ENCODE measurements at regions not wholly inside any gene's neighbourhood (a gene's known extent, or its start where the extent isn't known, plus 50 kb on each side); places are given as distances from the start of the nearest gene placed in this dataset.
A peak's percentile ranks its signal among the peaks of the same experiment; 100 is the strongest.

DNA sequence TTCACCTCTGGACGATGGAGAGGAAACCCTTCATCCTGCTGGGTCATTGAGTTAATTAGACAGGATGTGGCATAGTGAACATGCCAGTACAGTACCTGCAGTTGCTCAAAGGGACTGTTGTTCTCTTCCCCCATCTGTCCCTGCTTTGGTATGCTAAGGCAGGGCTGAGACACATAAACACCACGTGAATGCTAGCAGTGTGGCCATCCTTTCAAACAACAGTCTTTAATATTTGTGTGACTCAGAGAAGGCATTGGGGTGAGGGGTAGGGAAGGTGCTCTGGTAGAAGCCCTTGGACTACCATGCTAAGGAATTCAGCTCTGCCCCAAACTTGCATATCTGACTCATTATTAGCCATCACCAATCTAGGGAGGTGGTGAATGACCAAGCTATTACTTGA lies 180.2 kb upstream of the ZNF618 start:
- Mint-ChIP-seq H3K9me3 (peaks cover 29% of the 10 kb centered on the region), H3K36me3 (ENCODE audit: low read depth) (peaks cover 2% of the 10 kb centered on the region), H3K4me1 (peaks cover 17% of the 10 kb centered on the region), H3K27me3 (ENCODE audit: insufficient read depth) (peaks cover 22% of the 10 kb centered on the region), H3K4me3 (no peak overlapping the region), H3K27ac (no peak overlapping the region)
- no peak overlapping the region for H3K27ac ChIP-seq (ENCODE audit: low read depth, low read length)
- H3K9me3 ChIP-seq (ENCODE audit: control insufficient read depth, low read length), result peaks cover 27% of the 10 kb centered on the region
- no peaks in the 10 kb centered on the region for H3K4me1 ChIP-seq (ENCODE audit: control insufficient read depth, insufficient read depth, low read length)
- DNase-seq, result no peak
- H3K27me3 ChIP-seq (ENCODE audit: control insufficient read depth, insufficient read depth, low read length, poor library complexity, severe bottlenecking), result peaks cover 7% of the 10 kb centered on the region
- TF ChIP-seq, protein P1, sequence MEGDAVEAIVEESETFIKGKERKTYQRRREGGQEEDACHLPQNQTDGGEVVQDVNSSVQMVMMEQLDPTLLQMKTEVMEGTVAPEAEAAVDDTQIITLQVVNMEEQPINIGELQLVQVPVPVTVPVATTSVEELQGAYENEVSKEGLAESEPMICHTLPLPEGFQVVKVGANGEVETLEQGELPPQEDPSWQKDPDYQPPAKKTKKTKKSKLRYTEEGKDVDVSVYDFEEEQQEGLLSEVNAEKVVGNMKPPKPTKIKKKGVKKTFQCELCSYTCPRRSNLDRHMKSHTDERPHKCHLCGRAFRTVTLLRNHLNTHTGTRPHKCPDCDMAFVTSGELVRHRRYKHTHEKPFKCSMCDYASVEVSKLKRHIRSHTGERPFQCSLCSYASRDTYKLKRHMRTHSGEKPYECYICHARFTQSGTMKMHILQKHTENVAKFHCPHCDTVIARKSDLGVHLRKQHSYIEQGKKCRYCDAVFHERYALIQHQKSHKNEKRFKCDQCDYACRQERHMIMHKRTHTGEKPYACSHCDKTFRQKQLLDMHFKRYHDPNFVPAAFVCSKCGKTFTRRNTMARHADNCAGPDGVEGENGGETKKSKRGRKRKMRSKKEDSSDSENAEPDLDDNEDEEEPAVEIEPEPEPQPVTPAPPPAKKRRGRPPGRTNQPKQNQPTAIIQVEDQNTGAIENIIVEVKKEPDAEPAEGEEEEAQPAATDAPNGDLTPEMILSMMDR (conservative IDR thresholded peaks at IDR 0.05), result no peak
- WGBS, 2 experiments (ENCODE audit: insufficient coverage in 1 of 2, insufficient read length in 1 of 2), result 75 to 100% methylated on average over 1 to 2 of the region's 2 CpGs
- H3K4me3 ChIP-seq (ENCODE audit: low read length), result no peak overlapping the region
- no peak overlapping the region for H3K9ac ChIP-seq (ENCODE audit: extremely low read depth, low read length, poor library complexity, severe bottlenecking)
- no peaks in the 10 kb centered on the region for H3K36me3 ChIP-seq (ENCODE audit: control insufficient read depth, insufficient read depth, low read length)

DNA sequence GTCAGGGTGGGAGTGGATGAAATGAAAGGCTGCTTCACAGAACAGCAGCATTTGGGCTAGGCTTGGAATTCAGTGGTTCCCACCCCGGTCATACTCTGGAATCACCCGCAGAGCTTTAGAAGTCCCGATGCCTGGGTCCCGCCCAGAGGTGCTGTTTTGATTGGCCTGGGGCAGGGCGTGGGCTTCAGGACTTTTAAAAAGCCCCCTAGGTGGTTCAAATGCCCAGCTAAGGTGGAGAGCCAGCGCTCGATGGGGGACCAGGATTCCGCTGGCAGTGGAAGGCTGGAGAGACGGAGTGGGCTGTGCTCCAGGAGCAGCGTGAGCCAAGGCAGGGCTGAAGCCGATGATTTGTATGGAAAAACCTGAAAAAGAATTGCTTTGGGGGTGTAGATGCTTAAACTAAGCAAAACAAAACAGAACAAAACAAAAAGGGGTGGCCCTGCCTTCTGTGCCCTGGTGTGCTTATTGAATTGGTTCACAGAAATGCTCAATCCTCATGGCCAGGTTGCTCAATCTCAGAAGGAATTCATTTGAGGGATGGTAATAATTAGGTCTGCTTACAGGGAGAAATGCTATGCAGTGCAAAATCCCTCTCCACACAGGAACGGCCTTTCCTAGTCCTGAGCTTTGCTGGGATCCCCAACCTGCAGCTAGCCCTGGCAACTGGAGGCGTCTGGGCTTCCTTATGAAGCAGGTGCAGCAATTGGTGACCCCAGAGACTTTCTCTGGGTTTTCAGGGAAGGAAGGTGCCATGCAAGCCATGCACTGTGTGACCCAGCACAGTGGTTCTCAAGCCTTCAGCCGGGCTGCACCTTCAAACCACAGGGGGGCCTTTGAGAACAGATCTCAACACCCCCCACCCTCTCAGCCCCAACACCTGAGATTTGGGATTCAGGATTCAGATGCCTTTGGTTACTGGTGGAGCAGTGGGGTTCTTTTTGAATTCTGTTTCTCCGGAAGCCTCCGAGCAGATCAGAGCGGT lies 174.0 kb upstream of the ZNF618 start:
- 62 to 77% methylated on average over 13 to 17 of the region's 17 CpGs for WGBS, 2 experiments (ENCODE audit: insufficient coverage in 1 of 2, insufficient read length in 1 of 2)
- Histone ChIP-seq H3K9me3 (ENCODE audit: control insufficient read depth, low read length) (peaks cover 2% of the 10 kb centered on the region), H3K4me3 (ENCODE audit: low read length) (no peak overlapping the region), H3K4me1 (ENCODE audit: control insufficient read depth, insufficient read depth, low read length) (peaks cover 12% of the 10 kb centered on the region), H3K27ac (ENCODE audit: low read depth, low read length) (no peak overlapping the region), H3K27me3 (ENCODE audit: control insufficient read depth, insufficient read depth, low read length, poor library complexity, severe bottlenecking) (no peaks in the 10 kb centered on the region), H3K36me3 (ENCODE audit: control insufficient read depth, insufficient read depth, low read length) (no peaks in the 10 kb centered on the region), H3K9ac (ENCODE audit: extremely low read depth, low read length, poor library complexity, severe bottlenecking) (no peak overlapping the region)
- H3K4me3 Mint-ChIP-seq, result no peak overlapping the region
- peak overlapping the region; percentile 66 for H3K27ac Mint-ChIP-seq
- H3K27me3 Mint-ChIP-seq (ENCODE audit: insufficient read depth), result no peaks in the 10 kb centered on the region
- TF ChIP-seq, protein P1 (conservative IDR thresholded peaks at IDR 0.05), result no peak
- H3K4me1 Mint-ChIP-seq, result peaks cover 40% of the 10 kb centered on the region
- H3K9me3 Mint-ChIP-seq, result peaks cover 5% of the 10 kb centered on the region
- no peaks in the 10 kb centered on the region for H3K36me3 Mint-ChIP-seq (ENCODE audit: low read depth)
- DNase-seq, result peak; percentile 64

GRCh38 chr9:113705306-113705927 lies 170.7 kb upstream of the ZNF618 start:
- Mint-ChIP-seq H3K27me3 (ENCODE audit: insufficient read depth) (peaks cover 1% of the 10 kb centered on the region), H3K4me1 (peaks cover 39% of the 10 kb centered on the region), H3K4me3 (peak overlapping the region; percentile 3), H3K27ac (peak overlapping the region; percentile 89), H3K36me3 (ENCODE audit: low read depth) (peaks cover 4% of the 10 kb centered on the region), H3K9me3 (peaks cover 19% of the 10 kb centered on the region)
- H3K9me3 ChIP-seq (ENCODE audit: control insufficient read depth, low read length), result peaks cover 13% of the 10 kb centered on the region
- peak; percentile 41 for DNase-seq
- H3K4me3 ChIP-seq (ENCODE audit: low read length), result peak overlapping the region; percentile 61
- no peak overlapping the region for H3K27ac ChIP-seq (ENCODE audit: low read depth, low read length)
- no peak overlapping the region for H3K9ac ChIP-seq (ENCODE audit: extremely low read depth, low read length, poor library complexity, severe bottlenecking)
- no peaks in the 10 kb centered on the region for H3K36me3 ChIP-seq (ENCODE audit: control insufficient read depth, insufficient read depth, low read length)
- TF ChIP-seq, protein P1 (conservative IDR thresholded peaks at IDR 0.05), result no peak
- 85 to 92% methylated on average over 4 to 6 of the region's 6 CpGs for WGBS, 2 experiments (ENCODE audit: insufficient coverage in 1 of 2, insufficient read length in 1 of 2)
- H3K4me1 ChIP-seq (ENCODE audit: control insufficient read depth, insufficient read depth, low read length), result peaks cover 12% of the 10 kb centered on the region
- no peaks in the 10 kb centered on the region for H3K27me3 ChIP-seq (ENCODE audit: control insufficient read depth, insufficient read depth, low read length, poor library complexity, severe bottlenecking)
